HG02759 (cell line): ENCODE measurements at regions not wholly inside any gene's neighbourhood (a gene's known extent, or its start where the extent isn't known, plus 50 kb on each side); places are given as distances from the start of the nearest gene placed in this dataset.
"Not testable (repeated sequence)": the region's sequence is repeated elsewhere in the genome, so short reads cannot be mapped to it uniquely, and the experiment has no call there.

Experiments used
- ATAC-seq: cut with Tn5 transposase; IDR thresholded peaks from one replicate; pipeline ENCODE4 v1.9.1; 2021; ENCODE audit warnings: mild to moderate bottlenecking, moderate library complexity; ENCODE audit not compliant: unreplicated experiment

GRCh38 chr2:194602750-194603149 is 1054.3 kb upstream of the SLC39A10 start:
- no peak for ATAC-seq

DNA sequence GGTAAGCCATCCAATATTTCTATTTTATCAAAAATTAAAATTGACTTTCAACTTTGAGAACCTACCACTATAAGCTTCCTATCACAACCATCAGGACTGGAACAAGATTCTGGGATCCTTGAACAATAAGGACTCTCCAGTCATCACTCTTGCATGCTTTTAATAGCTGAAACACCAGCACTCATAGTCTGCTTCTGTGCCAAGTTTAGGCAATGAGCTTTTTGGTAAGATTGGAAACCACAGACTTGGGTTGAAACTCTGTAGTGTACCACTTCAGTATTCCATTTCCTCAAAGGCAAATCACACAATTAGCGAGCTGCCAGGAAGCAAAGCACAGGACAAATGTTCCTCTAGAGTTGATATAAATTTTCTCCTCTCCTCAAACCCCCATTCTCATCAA is 1065.8 kb upstream of the SLC39A10 start:
- no peak for ATAC-seq

GRCh38 chr2:194587739-194588270 is 1069.2 kb upstream of the SLC39A10 start:
- no peak for ATAC-seq

DNA sequence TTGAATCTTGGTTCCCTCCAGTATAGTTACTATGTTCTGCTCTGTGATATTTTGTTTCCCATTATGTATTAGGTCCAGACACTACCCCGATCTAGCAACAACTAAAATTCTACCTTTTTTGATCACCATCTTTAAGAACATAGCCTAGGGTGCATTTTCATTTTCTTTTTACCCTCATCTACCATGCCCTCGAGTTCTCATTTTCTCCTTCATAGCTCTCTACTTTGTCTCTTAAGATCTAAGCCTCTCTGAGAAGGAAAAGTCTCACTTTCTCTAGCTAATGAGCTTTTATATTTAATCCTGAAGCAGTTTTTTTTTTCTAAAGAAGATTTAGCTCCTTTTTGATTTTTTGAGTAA is 1089.4 kb upstream of the SLC39A10 start:
- peak; percentile 53 for ATAC-seq

GRCh38 chr2:194566907-194567660 is 1089.9 kb upstream of the SLC39A10 start:
- ATAC-seq, result peak; percentile 95

GRCh38 chr2:194564422-194564821 is 1092.6 kb upstream of the SLC39A10 start:
- no peak for ATAC-seq

- no peak for ATAC-seq
Measured at GRCh38 chr2:194562329-194562728, 1094.7 kb upstream of the SLC39A10 start.

DNA sequence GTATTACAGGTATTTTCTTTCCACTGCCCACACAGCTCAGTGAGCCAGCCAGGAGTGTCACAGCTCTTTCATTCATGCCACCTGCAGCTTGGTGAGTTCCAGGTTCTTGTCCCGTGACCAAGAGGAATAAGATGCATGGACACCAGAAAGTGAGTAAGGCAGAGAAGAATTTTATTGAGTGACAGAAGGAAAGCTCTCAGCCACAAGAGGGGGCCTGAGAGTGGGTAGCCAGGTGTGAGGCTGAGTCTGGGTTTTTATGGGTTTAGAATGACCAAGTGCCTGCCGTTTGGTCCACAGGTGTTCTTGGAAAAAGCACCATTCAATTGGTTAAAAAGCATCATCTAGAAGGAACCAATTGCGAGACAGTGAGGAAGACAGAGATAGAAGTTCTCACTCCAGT is 1097.1 kb upstream of the SLC39A10 start:
- ATAC-seq, result peak; percentile 61

GRCh38 chr2:194559523-194559922 is 1097.5 kb upstream of the SLC39A10 start:
- no peak for ATAC-seq

DNA sequence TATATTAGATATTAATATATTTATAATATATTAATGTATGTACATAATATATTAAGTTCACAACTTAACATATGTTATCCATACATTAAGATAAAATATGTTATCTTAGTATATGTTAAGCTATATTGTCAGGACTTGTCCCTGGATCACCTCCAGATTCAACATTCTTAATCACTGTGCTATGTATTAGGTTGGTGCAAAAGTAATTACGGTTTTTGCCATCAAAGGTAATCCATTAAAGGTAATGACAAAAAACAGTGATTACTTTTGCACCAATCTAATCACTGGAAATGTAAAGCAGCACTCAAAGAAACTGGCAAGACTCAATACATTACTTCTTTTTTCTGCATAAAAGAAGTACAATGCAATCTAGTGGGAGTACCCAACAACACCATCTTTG is 1099.0 kb upstream of the SLC39A10 start:
- no peak for ATAC-seq

GRCh38 chr2:194556629-194557028 is 1100.4 kb upstream of the SLC39A10 start:
- ATAC-seq, result no peak

DNA sequence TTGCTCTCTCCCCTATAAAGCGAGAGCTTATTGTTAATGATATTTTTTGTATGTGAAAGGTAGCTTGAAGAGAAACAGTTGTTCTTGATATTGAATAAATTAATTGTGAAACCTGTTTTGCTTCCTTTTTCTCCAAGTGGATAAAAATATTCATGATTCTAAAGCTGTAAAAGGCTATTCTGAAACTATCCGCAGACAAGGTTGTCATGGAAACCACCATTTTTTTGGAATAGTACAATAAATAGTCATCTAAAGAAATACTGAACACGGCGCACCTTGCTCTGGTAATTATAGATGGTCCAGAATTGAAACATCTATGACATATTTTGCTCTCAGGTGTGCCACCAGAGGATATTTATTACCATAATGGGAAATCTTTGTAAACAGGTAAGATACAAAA is 1103.0 kb upstream of the SLC39A10 start:
- ATAC-seq, result no peak

- no peak for ATAC-seq
Measured at GRCh38 chr2:194550702-194551101, 1106.3 kb upstream of the SLC39A10 start.

- ATAC-seq, result no peak
Measured at GRCh38 chr2:194549387-194549786, 1107.6 kb upstream of the SLC39A10 start.

DNA sequence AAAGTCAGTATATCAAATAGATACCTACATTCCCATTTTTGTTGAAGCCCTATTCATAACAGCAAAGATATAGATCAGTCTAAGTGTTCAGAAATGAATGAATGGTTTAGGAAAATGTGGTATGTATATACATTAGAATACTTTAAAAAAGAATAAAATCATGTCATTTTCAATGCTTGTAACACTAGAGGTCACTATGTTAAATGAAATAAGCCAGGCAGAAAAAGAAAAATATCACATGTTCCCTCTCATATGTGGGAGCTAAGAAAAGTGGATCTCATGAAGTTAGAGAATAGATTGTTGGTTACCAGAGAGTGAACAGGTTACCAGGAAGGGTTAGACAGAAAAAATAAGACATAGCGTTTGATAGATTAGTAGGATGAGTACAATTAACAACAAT is 1111.0 kb upstream of the SLC39A10 start:
- ATAC-seq, result no peak

DNA sequence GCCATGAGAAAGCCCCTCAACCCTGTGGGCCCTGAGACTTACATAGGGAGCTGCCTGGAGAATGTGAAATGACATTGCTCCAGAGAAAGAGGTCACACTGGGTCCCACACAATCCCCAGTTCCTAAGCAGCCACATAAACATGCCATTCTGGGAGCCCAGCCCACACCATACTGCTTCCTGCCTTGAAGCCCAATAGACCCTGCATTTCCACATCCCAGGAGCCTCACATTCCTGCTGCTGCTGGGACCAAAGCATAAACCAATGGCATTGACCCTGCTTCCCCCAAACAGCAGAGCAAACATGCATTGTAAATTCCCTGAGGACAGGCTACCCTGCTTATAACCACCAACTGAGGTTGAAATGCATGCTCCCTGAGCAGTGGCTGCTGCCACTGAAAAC is 1117.6 kb upstream of the SLC39A10 start:
- ATAC-seq, result no peak

DNA sequence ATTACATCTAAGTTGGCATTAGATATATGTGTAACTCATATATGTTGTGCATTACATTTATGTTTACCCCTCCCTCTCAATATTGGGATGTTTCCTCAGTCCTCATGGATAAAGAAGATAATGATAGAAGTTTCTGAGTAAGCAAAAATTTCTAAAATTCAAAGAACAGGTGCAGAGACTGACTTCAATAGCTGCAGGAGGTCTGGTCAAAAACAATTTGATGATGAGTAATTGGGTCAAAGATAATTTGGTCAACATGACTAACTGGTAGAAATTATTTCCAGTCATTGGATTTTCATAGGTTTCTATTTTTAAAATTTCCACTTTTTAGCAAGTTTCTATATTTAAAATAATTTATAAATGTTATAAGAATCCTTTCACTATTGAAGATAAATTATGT is 1130.9 kb upstream of the SLC39A10 start:
- no peak for ATAC-seq

DNA sequence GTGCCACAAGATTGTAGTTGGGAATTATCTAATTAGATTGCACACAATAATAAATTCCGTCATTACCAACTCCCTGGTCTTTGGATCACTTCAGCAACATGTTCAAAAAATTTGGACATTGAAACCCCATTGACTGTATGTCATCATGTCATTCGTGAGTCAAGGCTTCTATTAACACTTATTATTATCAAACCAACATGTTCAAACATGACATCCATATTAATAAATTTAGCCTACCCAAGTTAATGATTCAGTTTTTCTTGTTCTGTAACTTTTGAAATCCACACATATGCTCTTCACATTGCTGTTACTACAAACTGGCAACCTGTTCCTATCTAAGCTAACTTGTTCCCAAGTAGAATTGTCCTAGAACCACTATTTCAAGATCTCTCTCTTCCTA is 1142.7 kb upstream of the SLC39A10 start:
- no peak for ATAC-seq

DNA sequence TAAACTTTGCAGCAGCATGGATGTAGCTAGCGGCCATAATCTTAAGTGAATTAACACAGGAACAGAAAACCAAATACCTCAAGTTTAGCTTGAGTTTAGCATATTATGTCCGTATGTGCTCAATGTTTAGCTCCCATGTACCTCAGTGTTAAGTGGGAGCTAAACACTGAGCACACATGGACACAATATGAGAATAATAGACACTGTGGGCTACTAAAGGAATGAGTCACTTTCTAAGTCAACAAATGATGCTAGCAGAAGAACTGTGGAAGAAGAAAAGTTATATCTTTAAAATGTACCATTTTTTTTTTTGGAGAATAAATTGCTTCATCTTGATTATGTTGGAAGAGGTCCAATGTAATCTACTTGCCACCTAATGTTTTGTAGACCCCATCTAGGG is 1146.0 kb upstream of the SLC39A10 start:
- not testable (repeated sequence) for ATAC-seq

DNA sequence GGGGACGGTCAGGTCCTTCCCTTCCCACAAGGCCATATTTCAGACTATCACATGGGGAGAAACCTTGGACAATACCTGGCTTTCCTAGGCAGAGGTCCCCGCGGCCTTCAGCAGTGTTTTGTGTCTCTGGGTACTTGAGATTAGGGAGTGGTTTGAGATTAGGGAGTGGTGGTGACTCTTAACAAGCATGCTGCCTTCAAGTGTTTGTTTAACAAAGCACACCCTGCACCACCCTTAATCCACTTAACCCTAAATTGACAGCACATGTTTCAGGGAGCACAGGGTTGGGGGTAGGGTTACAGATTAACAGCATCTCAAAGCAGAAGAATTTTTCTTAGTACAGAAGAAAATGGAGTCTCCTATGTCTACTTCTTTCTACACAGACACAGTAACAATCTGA is 1152.2 kb upstream of the SLC39A10 start:
- not testable (repeated sequence) for ATAC-seq

DNA sequence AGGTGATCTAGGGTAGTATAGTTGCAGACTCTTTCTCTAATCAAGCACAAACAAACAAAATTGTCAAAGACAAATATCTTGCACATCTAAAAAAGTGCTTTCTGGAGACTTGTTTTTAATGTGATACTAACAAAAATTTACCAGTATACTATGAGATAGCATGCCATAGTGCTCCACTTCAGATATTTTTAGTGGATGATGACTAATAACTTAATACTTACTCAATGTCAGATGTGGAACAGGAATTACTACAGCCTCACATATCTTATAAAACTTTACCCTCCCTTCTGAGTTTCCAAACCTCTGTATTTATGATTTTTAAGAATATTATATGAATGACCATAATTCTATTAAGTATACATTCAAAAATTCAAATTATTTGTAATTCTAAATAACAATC is 1162.0 kb upstream of the SLC39A10 start:
- no peak for ATAC-seq

DNA sequence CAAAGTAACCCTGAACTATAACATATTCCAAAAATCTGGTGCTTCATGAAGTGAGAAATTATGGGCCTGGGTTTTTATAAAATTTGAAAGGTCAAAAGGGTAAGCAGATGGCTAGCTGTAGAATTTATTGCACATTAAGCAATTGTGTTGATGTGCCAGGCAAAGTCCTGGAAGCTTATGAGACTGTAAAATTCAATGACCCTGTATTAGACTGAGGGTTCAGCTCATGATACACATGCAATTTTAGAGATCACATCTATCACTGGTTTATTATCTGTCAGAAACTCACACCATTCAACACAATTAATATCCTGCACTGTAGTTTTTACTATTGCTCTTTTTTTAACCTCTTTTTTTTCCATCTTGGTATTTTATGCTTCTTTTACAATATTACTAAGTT is 1162.6 kb upstream of the SLC39A10 start:
- ATAC-seq, result no peak
